ENCODE measurements at regions not wholly inside any gene's neighbourhood (a gene's known extent, or its start where the extent isn't known, plus 50 kb on each side); places are given as distances from the start of the nearest gene placed in this dataset.

DNA sequence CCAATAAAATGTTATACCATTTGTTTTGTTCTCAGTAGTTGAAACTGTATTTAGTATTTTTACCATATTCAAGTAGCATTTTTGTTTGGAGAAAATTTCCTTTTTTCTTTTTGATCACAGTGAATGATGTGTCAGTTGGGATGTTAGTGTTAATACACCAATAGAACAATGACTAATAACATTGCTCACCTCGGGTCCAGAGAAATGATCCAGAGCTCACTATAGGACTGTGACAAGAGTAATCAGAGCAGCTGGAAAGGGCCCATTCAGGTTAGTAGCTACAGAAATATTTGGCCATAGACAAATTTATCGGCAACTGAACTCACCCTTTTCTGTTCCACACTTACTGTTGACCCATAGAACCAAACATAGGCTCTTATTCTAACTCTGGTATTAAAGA lies 989.2 kb downstream of the TLE4 start:
- TF ChIP-seq, protein P1, sequence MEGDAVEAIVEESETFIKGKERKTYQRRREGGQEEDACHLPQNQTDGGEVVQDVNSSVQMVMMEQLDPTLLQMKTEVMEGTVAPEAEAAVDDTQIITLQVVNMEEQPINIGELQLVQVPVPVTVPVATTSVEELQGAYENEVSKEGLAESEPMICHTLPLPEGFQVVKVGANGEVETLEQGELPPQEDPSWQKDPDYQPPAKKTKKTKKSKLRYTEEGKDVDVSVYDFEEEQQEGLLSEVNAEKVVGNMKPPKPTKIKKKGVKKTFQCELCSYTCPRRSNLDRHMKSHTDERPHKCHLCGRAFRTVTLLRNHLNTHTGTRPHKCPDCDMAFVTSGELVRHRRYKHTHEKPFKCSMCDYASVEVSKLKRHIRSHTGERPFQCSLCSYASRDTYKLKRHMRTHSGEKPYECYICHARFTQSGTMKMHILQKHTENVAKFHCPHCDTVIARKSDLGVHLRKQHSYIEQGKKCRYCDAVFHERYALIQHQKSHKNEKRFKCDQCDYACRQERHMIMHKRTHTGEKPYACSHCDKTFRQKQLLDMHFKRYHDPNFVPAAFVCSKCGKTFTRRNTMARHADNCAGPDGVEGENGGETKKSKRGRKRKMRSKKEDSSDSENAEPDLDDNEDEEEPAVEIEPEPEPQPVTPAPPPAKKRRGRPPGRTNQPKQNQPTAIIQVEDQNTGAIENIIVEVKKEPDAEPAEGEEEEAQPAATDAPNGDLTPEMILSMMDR (IDR thresholded peaks at IDR 0.05): no peak
- TF ChIP-seq POLR2A (IDR thresholded peaks at IDR 0.05) (no peak), POLR2AphosphoS5 (IDR thresholded peaks at IDR 0.05; ENCODE audit: insufficient read depth in 1 of 2, low read depth in 1 of 2) (no peak)

Data from vagina (tissue), 2 donors.